Transverse colon (tissue), 4 donors: ENCODE measurements at regions not wholly inside any gene's neighbourhood (a gene's known extent, or its start where the extent isn't known, plus 50 kb on each side); places are given as distances from the start of the nearest gene placed in this dataset.

Experiments used
- DNase-seq: peaks from one replicate; pipeline ENCODE4 v3.0.0-alpha.2; 2019
- H3K27ac ChIP-seq, 4 donors: fragments of 200-600 bp; sonication (generic); 2 replicates each; pipeline ENCODE4 v1.5.1; 2016 to 2018; ENCODE audit warnings: inconsistent platforms in 4 of 4
- H3K27me3 ChIP-seq: fragments of 200-600 bp; sonication (generic); 2 replicates; pipeline ENCODE4 v1.5.1; 2017; ENCODE audit warnings: inconsistent platforms
- H3K36me3 ChIP-seq, 4 donors: fragments of 200-600 bp; sonication (generic); 2 replicates each; pipeline ENCODE4 v1.5.1; 2017 to 2019; ENCODE audit warnings: inconsistent platforms in 4 of 4
- H3K4me1 ChIP-seq, 4 donors: fragments of 200-600 bp; sonication (generic); 2 replicates each; pipeline ENCODE4 v1.5.1; 2017 to 2020; ENCODE audit warnings: inconsistent platforms in 4 of 4
- H3K4me3 ChIP-seq, 4 donors: fragments of 200-600 bp; sonication (generic); 1 replicate in 1 of 4; 2 replicates in 3 of 4; pipeline versions ENCODE4 v1.5.1 to v1.6.1; 2017 to 2019; ENCODE audit warnings: inconsistent platforms in 4 of 4
- H3K9me3 ChIP-seq, 2 donors: fragments of 200-600 bp; sonication (generic); 2 replicates each; pipeline ENCODE4 v1.5.1; 2017 to 2019; ENCODE audit warnings: inconsistent platforms in 2 of 2
- CTCF ChIP-seq, 5 experiments: fragments of 200-600 bp in 3 of 5; fragments of 450-650 bp in 2 of 5; sonication (generic) in 3 of 5; IDR thresholded peaks; 1 replicate in 2 of 5; 2 replicates in 3 of 5; pipeline ENCODE4 v1.5.1; 2016 to 2017; ENCODE audit warnings: antibody characterized with exemption in 5 of 5, inconsistent platforms in 3 of 5, mild to moderate bottlenecking in 2 of 5, moderate library complexity in 1 of 5
- EP300 ChIP-seq: sonication (generic); formaldehyde crosslinking; IDR thresholded peaks from one replicate; pipeline ENCODE4 v1.6.1; 2017; ENCODE audit warnings: antibody characterized with exemption, low read depth
- POLR2A ChIP-seq: fragments of 450-650 bp; IDR thresholded peaks from one replicate; pipeline ENCODE4 v1.6.1; 2016; ENCODE audit warnings: antibody characterized with exemption, mild to moderate bottlenecking, moderate library complexity
- POLR2AphosphoS5 ChIP-seq, 3 donors: sonication (generic); formaldehyde crosslinking; IDR thresholded peaks; one replicate each; pipeline ENCODE4 v1.6.1; 2016; ENCODE audit warnings: antibody characterized with exemption in 3 of 3
- WGBS, 2 donors: methylation state at CpG; one replicate each; pipeline ENCODE4 v1.1.5; 2018; ENCODE audit warnings: low coverage in 1 of 2; 5-methylcytosine and 5-hydroxymethylcytosine counted together
- in situ Hi-C, 4 donors: fragments of 200-750 bp; cut with MboI; loops; one replicate each; pipeline versions ENCODE4 v1.15.0 to v1.15.1; 2017; ENCODE audit warnings: low sequenced_read_pairs in 3 of 4, low pct_ligation_motif_present in 1 of 4, low pct_unique_long_range_greater_than_20kb in 1 of 4
- intact Hi-C: fragments of 100-400 bp; cut with DNase I; formaldehyde crosslinking; loops from one replicate; pipeline ENCODE4 v1.15.1; 2023; ENCODE audit warnings: low total_unique reads

GRCh38 chr13:100946588-100946987 lies 272.0 kb upstream of the TMTC4 start:
- in situ Hi-C loops = no loop called here
- Histone ChIP-seq H3K4me3 (no peak overlapping the region), H3K27ac (no peak overlapping the region), H3K9me3 (no peaks in the 10 kb centered on the region), H3K4me1 (no peaks in the 10 kb centered on the region), H3K36me3 (no peaks in the 10 kb centered on the region), H3K27me3 (no peaks in the 10 kb centered on the region)
- DNase-seq = no peak
- intact Hi-C loops = no loop called here
- no peak for TF ChIP-seq POLR2AphosphoS5 (IDR thresholded peaks at IDR 0.05)
- TF ChIP-seq EP300 = no peak
- no peak for TF ChIP-seq CTCF (IDR thresholded peaks at IDR 0.05)
- TF ChIP-seq POLR2A = no peak
- 74% methylated on average over 4 of the region's 4 CpGs; no CpG with 5 or more reads in 1 of the 2 donors for WGBS, 2 donors

- Histone ChIP-seq H3K9me3 (no peaks in the 10 kb centered on the region), H3K27ac (no peak overlapping the region), H3K27me3 (no peaks in the 10 kb centered on the region), H3K4me3 (no peak overlapping the region), H3K4me1 (no peaks in the 10 kb centered on the region), H3K36me3 (no peaks in the 10 kb centered on the region)
- intact Hi-C loops (no loop called here), in situ Hi-C loops (no loop called here)
- TF ChIP-seq POLR2AphosphoS5 (IDR thresholded peaks at IDR 0.05) (no peak), EP300 (no peak), POLR2A (no peak), CTCF (IDR thresholded peaks at IDR 0.05) (no peak)
- WGBS, 2 donors = 65 to 68% methylated on average over 4 to 5 of the region's 5 CpGs
- DNase-seq = no peak
Measured at GRCh38 chr13:100944791-100945345, 270.3 kb upstream of the TMTC4 start.

GRCh38 chr13:100942742-100943141 lies 268.1 kb upstream of the TMTC4 start:
- no peaks in the 10 kb centered on the region for H3K27me3 ChIP-seq
- intact Hi-C loops = no loop called here
- H3K9me3 ChIP-seq = no peaks in the 10 kb centered on the region
- no peaks in the 10 kb centered on the region for H3K36me3 ChIP-seq
- no peaks in the 10 kb centered on the region for H3K4me1 ChIP-seq
- DNase-seq = no peak
- no peak overlapping the region for H3K4me3 ChIP-seq
- in situ Hi-C loops = no loop called here
- no peak overlapping the region for H3K27ac ChIP-seq
- TF ChIP-seq POLR2A = no peak
- no peak for TF ChIP-seq POLR2AphosphoS5 (IDR thresholded peaks at IDR 0.05)
- TF ChIP-seq EP300 = no peak
- no peak for TF ChIP-seq CTCF (IDR thresholded peaks at IDR 0.05)
- WGBS, 2 donors = 75 to 80% methylated on average over 1 of the region's 1 CpG

GRCh38 chr13:100941377-100942368 lies 267.1 kb upstream of the TMTC4 start:
- intact Hi-C loops = no loop called here
- H3K4me3 ChIP-seq = no peak overlapping the region
- H3K4me1 ChIP-seq = no peaks in the 10 kb centered on the region
- no peak overlapping the region for H3K27ac ChIP-seq
- DNase-seq = no peak
- 65 to 84% methylated on average over 5 to 10 of the region's 10 CpGs for WGBS, 2 donors
- no peaks in the 10 kb centered on the region for H3K9me3 ChIP-seq
- TF ChIP-seq POLR2AphosphoS5 (IDR thresholded peaks at IDR 0.05) (no peak), EP300 (no peak), POLR2A (no peak), CTCF (IDR thresholded peaks at IDR 0.05) (no peak)
- H3K27me3 ChIP-seq = no peaks in the 10 kb centered on the region
- H3K36me3 ChIP-seq = no peaks in the 10 kb centered on the region
- in situ Hi-C loops = no loop called here
